ENCODE measurements at regions not wholly inside any gene's neighbourhood (a gene's known extent, or its start where the extent isn't known, plus 50 kb on each side); places are given as distances from the start of the nearest gene placed in this dataset.

- H3K9me3 ChIP-seq (replicated peaks in 1 of 2; ENCODE audit: control insufficient read depth in 1 of 2, insufficient read depth in 1 of 2, low read length in 2 of 2): no peaks in the 10 kb centered on the region
Measured at GRCh38 chr11:91703042-91703441, 521.6 kb upstream of the FAT3 start.

DNA sequence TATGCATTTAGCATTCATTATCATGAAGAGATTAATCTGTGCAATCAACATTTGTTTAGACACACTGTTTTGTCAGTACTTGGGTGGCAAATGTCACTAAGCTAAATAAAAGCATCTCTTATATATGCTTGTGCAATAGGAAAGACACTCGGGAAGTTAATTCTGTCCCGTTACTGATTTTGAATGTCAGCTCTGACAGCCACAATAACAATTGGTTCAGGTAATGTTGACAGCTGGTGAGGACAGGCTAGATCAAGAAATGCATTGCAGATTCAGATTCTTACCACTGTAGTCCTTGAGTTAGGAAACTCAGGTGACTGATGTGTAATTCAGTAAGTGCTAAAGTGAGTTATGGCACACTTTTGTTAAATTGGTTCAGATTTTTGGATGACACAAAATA lies 523.8 kb upstream of the FAT3 start:
- H3K27me3 ChIP-seq (ENCODE audit: control insufficient read depth in 2 of 2, insufficient read depth in 2 of 2, low read length in 2 of 2): no peaks in the 10 kb centered on the region
- H4K20me1 ChIP-seq (ENCODE audit: insufficient read depth, low read length): no peaks in the 10 kb centered on the region
- Mint-ChIP-seq H3K27ac (no peak overlapping the region), H3K4me3 (no peak overlapping the region), H3K27me3 (ENCODE audit: low read depth in 3 of 3) (no peaks in the 10 kb centered on the region), H3K4me1 (no peaks in the 10 kb centered on the region), H3K9me3 (peaks cover 0 to 5% (median 2%) of the 10 kb centered on the region in 7 donors), H3K36me3 (no peaks in the 10 kb centered on the region)
- no peaks in the 10 kb centered on the region for H3K79me2 ChIP-seq (ENCODE audit: insufficient read depth, low read length)
- no peak overlapping the region for H3K9ac ChIP-seq (ENCODE audit: insufficient read depth, low read length, poor library complexity, severe bottlenecking)
- no peak overlapping the region for H3K4me2 ChIP-seq (replicated peaks; ENCODE audit: extremely low read depth, low read length, poor library complexity, severe bottlenecking)
- 84% methylated on average over 2 of the region's 2 CpGs for WGBS (ENCODE audit: insufficient coverage)
- H3K27ac ChIP-seq (ENCODE audit: low read depth in 1 of 2, low read length in 2 of 2): no peak overlapping the region
- no peaks in the 10 kb centered on the region for H3K4me1 ChIP-seq (ENCODE audit: control insufficient read depth in 1 of 2, insufficient read depth in 2 of 2, low read length in 2 of 2)
- no peak for DNase-seq
- no peak overlapping the region for H2AFZ ChIP-seq (ENCODE audit: insufficient read depth, low read depth, low read length, poor library complexity, severe bottlenecking)
- no peak for TF ChIP-seq CTCF (IDR thresholded peaks at IDR 0.05)
- intact Hi-C loops (cut with micrococcal nuclease): no loop called here
- no peak overlapping the region for H3K4me3 ChIP-seq (replicated peaks in 1 of 3; ENCODE audit: low read depth in 2 of 3, low read length in 3 of 3)
- H3K36me3 ChIP-seq (replicated peaks in 1 of 2; ENCODE audit: control insufficient read depth in 1 of 2, insufficient read depth in 2 of 2, low read length in 2 of 2): no peaks in the 10 kb centered on the region
- H3K9me3 ChIP-seq (replicated peaks in 1 of 2; ENCODE audit: control insufficient read depth in 1 of 2, insufficient read depth in 1 of 2, low read length in 2 of 2): no peaks in the 10 kb centered on the region

More at GRCh38 chr11:91703042-91703441, 521.6 kb upstream of the FAT3 start:
- Histone ChIP-seq H3K79me2 (ENCODE audit: insufficient read depth, low read length) (no peaks in the 10 kb centered on the region), H3K4me2 (replicated peaks; ENCODE audit: extremely low read depth, low read length, poor library complexity, severe bottlenecking) (no peak overlapping the region), H3K4me3 (replicated peaks in 1 of 3; ENCODE audit: low read depth in 2 of 3, low read length in 3 of 3) (no peak overlapping the region), H3K27ac (ENCODE audit: low read depth in 1 of 2, low read length in 2 of 2) (no peak overlapping the region), H3K36me3 (replicated peaks in 1 of 2; ENCODE audit: control insufficient read depth in 1 of 2, insufficient read depth in 2 of 2, low read length in 2 of 2) (no peaks in the 10 kb centered on the region), H3K4me1 (ENCODE audit: control insufficient read depth in 1 of 2, insufficient read depth in 2 of 2, low read length in 2 of 2) (no peaks in the 10 kb centered on the region), H2AFZ (ENCODE audit: insufficient read depth, low read depth, low read length, poor library complexity, severe bottlenecking) (no peak overlapping the region), H3K27me3 (ENCODE audit: control insufficient read depth in 2 of 2, insufficient read depth in 2 of 2, low read length in 2 of 2) (no peaks in the 10 kb centered on the region), H4K20me1 (ENCODE audit: insufficient read depth, low read length) (no peaks in the 10 kb centered on the region), H3K9ac (ENCODE audit: insufficient read depth, low read length, poor library complexity, severe bottlenecking) (no peak overlapping the region)
- TF ChIP-seq CTCF (IDR thresholded peaks at IDR 0.05): no peak
- intact Hi-C loops (cut with micrococcal nuclease): no loop called here
- Mint-ChIP-seq H3K4me3 (no peak overlapping the region), H3K27me3 (ENCODE audit: low read depth in 3 of 3) (no peaks in the 10 kb centered on the region), H3K9me3 (peaks cover 0 to 4% (median 1%) of the 10 kb centered on the region in 7 donors), H3K4me1 (no peaks in the 10 kb centered on the region), H3K36me3 (no peaks in the 10 kb centered on the region), H3K27ac (no peak overlapping the region)
- DNase-seq: no peak
- 60% methylated on average over 1 of the region's 1 CpG for WGBS (ENCODE audit: insufficient coverage)

Data from CD14-positive monocyte (primary cell).